H1 (cell line): ENCODE measurements at regions not wholly inside any gene's neighbourhood (a gene's known extent, or its start where the extent isn't known, plus 50 kb on each side); places are given as distances from the start of the nearest gene placed in this dataset.
A peak's percentile ranks its signal among the peaks of the same experiment; 100 is the strongest.
"Not testable (repeated sequence)": the region's sequence is repeated elsewhere in the genome, so short reads cannot be mapped to it uniquely, and the experiment has no call there.

ENCODE experiments used
- CTCF ChIA-PET: fragments of 300-600 bp; sonication (Branson Sonifier 250); formaldehyde crosslinking; loops from one replicate; lab custom pipeline; 2021; ENCODE audit not compliant: partially characterized antibody; lab: Charles Lee
- POLR2A ChIA-PET: fragments of 300-600 bp; sonication (Branson Sonifier 250); formaldehyde crosslinking; loops from one replicate; lab custom pipeline; 2021; ENCODE audit warnings: inconsistent platforms; ENCODE audit not compliant: partially characterized antibody; lab: Charles Lee
- DNase-seq, 2 experiments: peaks; one replicate each; pipeline versions ENCODE4 v3.0.0 to v3.0.0-alpha.2; 2010 to 2022; ENCODE audit warnings: low spot score in 2 of 2, low read depth in 1 of 2, mixed read lengths in 1 of 2
- FAIRE-seq: peaks from 2 replicates; lab custom pipeline; 2011; peaks lifted over from hg19 to GRCh38; lab: Jason Lieb, UNC
- H2AFZ ChIP-seq: 2 replicates; pipeline ENCODE4 v1.8.1; 2012; ENCODE audit warnings: low read length, inconsistent platforms
- H2AK5ac ChIP-seq: 2 replicates; pipeline ENCODE4 v1.6.1; 2013; ENCODE audit warnings: low read depth, low read length
- H2BK120ac ChIP-seq: replicated peaks from 2 replicates; pipeline ENCODE3; 2013; ENCODE audit warnings: low read depth, low read length, inconsistent platforms
- H2BK12ac ChIP-seq: 2 replicates; pipeline ENCODE4 v1.6.1; 2013; ENCODE audit warnings: low read depth, low read length
- H2BK15ac ChIP-seq: 2 replicates; pipeline ENCODE4 v1.6.1; 2013; ENCODE audit warnings: low read length
- H2BK20ac ChIP-seq: 2 replicates; pipeline ENCODE4 v1.6.1; 2013; ENCODE audit warnings: low read length
- H2BK5ac ChIP-seq: 2 replicates; pipeline ENCODE4 v1.6.1; 2013; ENCODE audit warnings: low read depth, low read length
- H3K14ac ChIP-seq: 2 replicates; pipeline ENCODE4 v1.6.1; 2013; ENCODE audit warnings: inconsistent platforms; ENCODE audit not compliant: insufficient read length
- H3K18ac ChIP-seq: 2 replicates; pipeline ENCODE4 v1.6.1; 2013; ENCODE audit warnings: low read length; ENCODE audit errors: extremely low read depth
- H3K23ac ChIP-seq: 2 replicates; pipeline ENCODE4 v1.6.1; 2013; ENCODE audit warnings: inconsistent platforms; ENCODE audit not compliant: insufficient read length
- H3K23me2 ChIP-seq: 2 replicates; pipeline ENCODE4 v1.6.1; 2013; ENCODE audit warnings: low read depth, low read length
- H3K27ac ChIP-seq: 2 replicates; pipeline ENCODE4 v1.6.1; 2011; ENCODE audit warnings: low read depth, low read length, inconsistent platforms
- H3K27me3 ChIP-seq, 4 experiments: replicated peaks in 1 of 4; 1 replicate in 1 of 4; 2 replicates in 3 of 4; pipeline versions ENCODE4 v1.6.1 to v1.8.1; 2011 to 2013; ENCODE audit warnings: low read length in 3 of 4, mild to moderate bottlenecking in 3 of 4, inconsistent platforms in 2 of 4, mixed read lengths in 2 of 4, moderate library complexity in 1 of 4; ENCODE audit not compliant: control insufficient read depth in 3 of 4, insufficient read depth in 3 of 4; ENCODE audit errors: extremely low read depth in 1 of 4
- H3K36me3 ChIP-seq, 4 experiments: 2 replicates each; pipeline versions ENCODE4 v1.6.1 to v1.8.1; 2011 to 2013; ENCODE audit warnings: mild to moderate bottlenecking in 4 of 4, low read length in 3 of 4, moderate library complexity in 2 of 4, control low read depth in 1 of 4, inconsistent platforms in 1 of 4; ENCODE audit not compliant: insufficient read depth in 4 of 4, control insufficient read depth in 2 of 4
- H3K4ac ChIP-seq: replicated peaks from 2 replicates; pipeline ENCODE3; 2013; ENCODE audit warnings: low read length, low read depth, mixed read lengths, inconsistent platforms; ENCODE audit not compliant: insufficient read length
- H3K4me1 ChIP-seq, 4 experiments: replicated peaks in 1 of 4; 1 replicate in 1 of 4; 2 replicates in 3 of 4; pipeline versions ENCODE4 v1.6.1 to v1.8.1; 2011 to 2013; ENCODE audit warnings: low read length in 3 of 4, inconsistent platforms in 2 of 4, mixed read lengths in 1 of 4; ENCODE audit not compliant: insufficient read depth in 4 of 4, control insufficient read depth in 3 of 4
- H3K4me2 ChIP-seq, 2 experiments: 2 replicates each; pipeline versions ENCODE4 v1.6.1 to v1.8.1; 2011 to 2013; ENCODE audit warnings: low read depth in 2 of 2, low read length in 2 of 2, control low read depth in 1 of 2, inconsistent platforms in 1 of 2, mild to moderate bottlenecking in 1 of 2; ENCODE audit not compliant: insufficient read depth in 1 of 2
- H3K4me3 ChIP-seq, 4 experiments: fragments of 200-600, 300-600 bp in 1 of 4; sonication (generic), shearing (Covaris generic), sonication (Bioruptor Twin) in 1 of 4; 2 replicates each; pipeline versions ENCODE4 v1.5.1 to v1.8.1; 2011 to 2016; ENCODE audit warnings: low read length in 4 of 4, low read depth in 3 of 4, control low read depth in 2 of 4, inconsistent platforms in 2 of 4, mild to moderate bottlenecking in 2 of 4, mixed read lengths in 1 of 4, moderate library complexity in 1 of 4; ENCODE audit not compliant: insufficient read depth in 2 of 4; ENCODE audit errors: extremely low read depth in 1 of 4
- H3K56ac ChIP-seq: replicated peaks from 2 replicates; pipeline ENCODE3; 2013; ENCODE audit warnings: low read depth, mild to moderate bottlenecking, mixed read lengths, low read length, inconsistent platforms; ENCODE audit not compliant: insufficient read length
- H3K79me1 ChIP-seq: 2 replicates; pipeline ENCODE4 v1.6.1; 2013; ENCODE audit warnings: low read depth, low read length, control low read depth
- H3K79me2 ChIP-seq, 2 experiments: 2 replicates each; pipeline versions ENCODE4 v1.6.1 to v1.8.1; 2012 to 2013; ENCODE audit warnings: low read length in 2 of 2, mild to moderate bottlenecking in 2 of 2, inconsistent platforms in 1 of 2; ENCODE audit not compliant: insufficient read depth in 2 of 2, control insufficient read depth in 1 of 2
- H3K9ac ChIP-seq, 4 experiments: replicated peaks in 1 of 4; 1 replicate in 1 of 4; 2 replicates in 3 of 4; pipeline versions ENCODE4 v1.6.1 to v1.8.1; 2011 to 2013; ENCODE audit warnings: low read depth in 3 of 4, low read length in 3 of 4, control low read depth in 2 of 4, mild to moderate bottlenecking in 2 of 4, moderate library complexity in 2 of 4, inconsistent platforms in 1 of 4; ENCODE audit errors: extremely low read depth in 1 of 4
- H3K9me3 ChIP-seq, 2 experiments: 2 replicates each; pipeline versions ENCODE4 v1.6.1 to v1.8.1; 2012 to 2013; ENCODE audit warnings: mild to moderate bottlenecking in 2 of 2, moderate library complexity in 2 of 2, control low read depth in 1 of 2, inconsistent platforms in 1 of 2, low read depth in 1 of 2, low read length in 1 of 2, mixed read lengths in 1 of 2; ENCODE audit not compliant: insufficient read depth in 2 of 2
- H4K20me1 ChIP-seq, 2 experiments: replicated peaks in 1 of 2; 2 replicates each; pipeline versions ENCODE3 to v1.8.1; 2011 to 2013; ENCODE audit warnings: inconsistent platforms in 2 of 2, low read length in 2 of 2, mild to moderate bottlenecking in 1 of 2; ENCODE audit not compliant: insufficient read depth in 2 of 2, control insufficient read depth in 1 of 2
- H4K5ac ChIP-seq: 2 replicates; pipeline ENCODE4 v1.6.1; 2013; ENCODE audit warnings: low read length, low read depth, mixed read lengths, inconsistent platforms; ENCODE audit not compliant: insufficient read length
- H4K8ac ChIP-seq: 2 replicates; pipeline ENCODE4 v1.8.0; 2013; ENCODE audit warnings: mild to moderate bottlenecking, moderate library complexity, low read length, inconsistent platforms; ENCODE audit not compliant: insufficient read depth; ENCODE audit errors: extremely low read depth
- H4K91ac ChIP-seq: replicated peaks from 2 replicates; pipeline ENCODE3; 2013; ENCODE audit warnings: low read length, mixed read lengths, inconsistent platforms; ENCODE audit not compliant: insufficient read length
- KDM1A ChIP-seq: fragments of 200-600, 300-600 bp; sonication (generic); IDR thresholded peaks from 2 replicates; pipeline ENCODE4 v1.7.1; 2016; ENCODE audit warnings: mild to moderate bottlenecking, low read length, borderline replicate concordance
- RAD21 ChIP-seq, 2 experiments: IDR thresholded peaks in 1 of 2; conservative IDR thresholded peaks in 1 of 2; 2 replicates each; pipeline ENCODE4 v1.6.1; 2011; ENCODE audit warnings: low read depth in 2 of 2, low read length in 2 of 2, improper control_type of control experiment in 1 of 2, inconsistent platforms in 1 of 2, mild to moderate bottlenecking in 1 of 2, moderate library complexity in 1 of 2
- SIX5 ChIP-seq: IDR thresholded peaks from 2 replicates; pipeline ENCODE4 v1.6.1; 2011; ENCODE audit warnings: mild to moderate bottlenecking, low read depth, low read length
- WGBS, 2 experiments: shearing (Covaris generic) in 1 of 2; methylation state at CpG; one replicate each; pipeline versions ENCODE4 v1.1.6 to v1.1.7; 2013 to 2015; ENCODE audit warnings: low lambda C conversion rate in 2 of 2, mixed read lengths in 2 of 2, inconsistent platforms in 1 of 2, low coverage in 1 of 2, missing lambda C conversion rate in 1 of 2; ENCODE audit not compliant: insufficient replicate concordance in 2 of 2, insufficient coverage in 1 of 2, insufficient read length in 1 of 2; ENCODE audit errors: extremely low coverage in 1 of 2, missing lambda C conversion rate in 1 of 2; 5-methylcytosine and 5-hydroxymethylcytosine counted together

GRCh38 chr9:135384226-135384625 lies 95.4 kb upstream of the PPP1R26 start (continued):
- TF ChIP-seq KDM1A (no peak), RAD21 (IDR thresholded peaks at IDR 0.05 in 1 of 2, conservative IDR thresholded peaks at IDR 0.05 in 1 of 2; ENCODE audit: low read depth in 2 of 2, low read length in 2 of 2) (no peak), SIX5 (no peak)

- H2BK5ac ChIP-seq, H3K4ac ChIP-seq, H3K79me1 ChIP-seq, H3K14ac ChIP-seq, H3K36me3 ChIP-seq, FAIRE-seq, H2BK12ac ChIP-seq, H3K23ac ChIP-seq, H4K8ac ChIP-seq, H3K79me2 ChIP-seq, H3K9me3 ChIP-seq, H3K27me3 ChIP-seq, H3K4me2 ChIP-seq, H3K56ac ChIP-seq, H4K5ac ChIP-seq, H2BK20ac ChIP-seq, POLR2A ChIA-PET, H2AFZ ChIP-seq, H3K9ac ChIP-seq, DNase-seq, H3K23me2 ChIP-seq, CTCF ChIA-PET, H3K4me1 ChIP-seq, H3K27ac ChIP-seq, H3K4me3 ChIP-seq, H2AK5ac ChIP-seq, H2BK120ac ChIP-seq, H2BK15ac ChIP-seq, H3K18ac ChIP-seq, H4K20me1 ChIP-seq: not testable (repeated sequence)
- peak overlapping the region; percentile 15 for H4K91ac ChIP-seq
- WGBS, 2 experiments: 87% methylated on average over 7 of the region's 7 CpGs; no CpG with 5 or more reads in 1 of the 2 experiments
Measured at GRCh38 chr9:135384815-135385405, 94.7 kb upstream of the PPP1R26 start.
